Ishikawa (cell line): ENCODE measurements at regions not wholly inside any gene's neighbourhood (a gene's known extent, or its start where the extent isn't known, plus 50 kb on each side); places are given as distances from the start of the nearest gene placed in this dataset.

Source experiments
- NFIC ChIP-seq: IDR thresholded peaks from 2 replicates; pipeline ENCODE4 v1.6.1; 2012
- TEAD4 ChIP-seq: IDR thresholded peaks from 2 replicates; pipeline ENCODE4 v1.6.1; 2012
- TF ChIP-seq, protein P1 (sequence below): IDR thresholded peaks from 2 replicates; pipeline ENCODE4 v1.6.1; 2012

DNA sequence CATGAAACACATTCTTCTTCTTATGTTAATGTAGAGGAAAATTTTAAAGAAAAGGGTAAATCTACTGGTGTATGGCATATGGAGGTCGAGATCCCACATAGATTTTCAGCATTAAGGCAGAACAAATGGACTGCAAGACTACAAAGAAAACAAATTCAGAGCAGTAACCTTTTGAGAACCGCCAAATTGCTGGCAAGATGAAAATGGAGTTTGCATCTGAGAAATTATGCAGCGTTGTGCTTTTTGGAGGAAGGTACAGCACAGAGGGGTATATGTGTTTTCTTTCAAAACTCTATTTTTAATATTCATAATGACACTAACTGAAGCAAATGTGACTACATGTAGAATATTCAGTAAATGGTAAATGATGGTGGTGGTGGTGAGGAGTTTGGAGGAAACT, 59.0 kb upstream of the PARD3B start:
- TF ChIP-seq TEAD4 = no peak
- TF ChIP-seq, protein P1, sequence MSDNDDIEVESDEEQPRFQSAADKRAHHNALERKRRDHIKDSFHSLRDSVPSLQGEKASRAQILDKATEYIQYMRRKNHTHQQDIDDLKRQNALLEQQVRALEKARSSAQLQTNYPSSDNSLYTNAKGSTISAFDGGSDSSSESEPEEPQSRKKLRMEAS = no peak
- no peak for TF ChIP-seq NFIC
